Fibroblast of lung (primary cell): ENCODE measurements at regions not wholly inside any gene's neighbourhood (a gene's known extent, or its start where the extent isn't known, plus 50 kb on each side); places are given as distances from the start of the nearest gene placed in this dataset.

Experiments used
- DNase-seq, 2 donors: peaks; one replicate each; pipeline versions ENCODE4 v3.0.0 to v3.0.0-alpha.2; 2010; ENCODE audit warnings: low read depth in 2 of 2
- H2AFZ ChIP-seq: 2 replicates; pipeline ENCODE4 v1.5.1; 2012; ENCODE audit warnings: low read length, control low read depth, inconsistent platforms
- H3K27ac ChIP-seq: 2 replicates; pipeline ENCODE4 v1.5.1; 2011; ENCODE audit warnings: low read length, control low read depth; ENCODE audit not compliant: insufficient read depth
- H3K27me3 ChIP-seq: 2 replicates; pipeline ENCODE4 v1.5.1; 2011; ENCODE audit warnings: mild to moderate bottlenecking, low read length; ENCODE audit not compliant: control insufficient read depth, insufficient read depth
- H3K36me3 ChIP-seq: 2 replicates; pipeline ENCODE4 v1.5.1; 2011; ENCODE audit warnings: low read length; ENCODE audit not compliant: control insufficient read depth, insufficient read depth
- H3K4me1 ChIP-seq: 2 replicates; pipeline ENCODE4 v1.5.1; 2011; ENCODE audit warnings: low read length; ENCODE audit not compliant: control insufficient read depth, insufficient read depth; ENCODE audit errors: extremely low read depth
- H3K4me2 ChIP-seq: 2 replicates; pipeline ENCODE4 v1.5.1; 2011; ENCODE audit warnings: low read length, control low read depth; ENCODE audit not compliant: insufficient read depth; ENCODE audit errors: extremely low read depth
- H3K4me3 ChIP-seq, 4 experiments: fragments of 200-600 bp in 1 of 4; sonication (generic) in 1 of 4; replicated peaks in 1 of 4; 2 replicates each; pipeline ENCODE4 v1.5.1; 2011 to 2016; ENCODE audit warnings: low read length in 4 of 4, low read depth in 3 of 4, mild to moderate bottlenecking in 3 of 4, control low read depth in 2 of 4, inconsistent platforms in 1 of 4, mixed read lengths in 1 of 4; ENCODE audit not compliant: insufficient read depth in 1 of 4; ENCODE audit errors: control extremely low read depth in 1 of 4
- H3K79me2 ChIP-seq: 2 replicates; pipeline ENCODE4 v1.5.1; 2012; ENCODE audit warnings: mild to moderate bottlenecking, low read length, inconsistent platforms; ENCODE audit not compliant: control insufficient read depth, insufficient read depth
- H3K9ac ChIP-seq: 2 replicates; pipeline ENCODE4 v1.5.1; 2011; ENCODE audit warnings: mild to moderate bottlenecking, low read length, control low read depth; ENCODE audit not compliant: insufficient read depth
- H3K9me3 ChIP-seq: 2 replicates; pipeline ENCODE4 v1.5.1; 2012; ENCODE audit warnings: low read depth, low read length; ENCODE audit not compliant: control insufficient read depth, insufficient read depth
- H4K20me1 ChIP-seq: 2 replicates; pipeline ENCODE4 v1.5.1; 2011; ENCODE audit warnings: low read length; ENCODE audit not compliant: control insufficient read depth, insufficient read depth; ENCODE audit errors: extremely low read depth
- CTCF ChIP-seq, 2 donors: IDR thresholded peaks in 1 of 2; conservative IDR thresholded peaks in 1 of 2; 1 replicate in 1 of 2; 2 replicates in 1 of 2; pipeline ENCODE4 v1.5.1; 2011 to 2012; ENCODE audit warnings: low read length in 2 of 2, control low read depth in 1 of 2, inconsistent platforms in 1 of 2, low read depth in 1 of 2, mild to moderate bottlenecking in 1 of 2
- EZH2 ChIP-seq: IDR thresholded peaks from 2 replicates; pipeline ENCODE4 v1.5.1; 2012; ENCODE audit warnings: low read length, control low read depth, mild to moderate bottlenecking; ENCODE audit errors: missing control alignments

DNA sequence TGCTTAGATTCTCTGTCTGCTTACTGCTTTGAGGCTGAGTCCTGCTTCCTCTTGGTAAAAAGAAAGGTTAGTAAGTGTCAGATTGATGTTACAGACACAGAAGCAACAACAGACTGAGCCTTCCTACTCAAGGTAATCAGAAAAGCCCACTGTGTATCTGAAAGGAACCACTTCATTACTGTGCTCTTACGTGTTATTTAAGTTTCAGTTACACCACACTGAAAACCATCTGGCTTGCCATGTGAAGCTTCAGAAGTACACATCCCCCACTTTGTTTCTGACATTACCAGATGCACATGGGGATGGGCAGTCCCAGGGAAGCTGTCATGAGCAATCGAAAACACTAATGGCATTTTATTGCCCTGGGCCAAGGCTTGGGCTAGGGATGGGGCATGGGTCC, 1290.1 kb downstream of the AACS start:
- H2AFZ ChIP-seq: no peak overlapping the region
- no peaks in the 10 kb centered on the region for H3K79me2 ChIP-seq
- no peak overlapping the region for H3K4me3 ChIP-seq
- H3K27ac ChIP-seq: no peak overlapping the region
- no peaks in the 10 kb centered on the region for H3K4me1 ChIP-seq
- no peaks in the 10 kb centered on the region for H3K36me3 ChIP-seq
- DNase-seq: no peak
- H3K9ac ChIP-seq: no peak overlapping the region
- no peak for TF ChIP-seq CTCF (conservative IDR thresholded peaks at IDR 0.05 in 1 of 2, IDR thresholded peaks at IDR 0.05 in 1 of 2; ENCODE audit: low read depth in 1 of 2, low read length in 2 of 2)
- TF ChIP-seq EZH2: no peak
- H3K4me2 ChIP-seq: no peak overlapping the region
- no peaks in the 10 kb centered on the region for H4K20me1 ChIP-seq
- H3K9me3 ChIP-seq: no peaks in the 10 kb centered on the region
- H3K27me3 ChIP-seq: no peaks in the 10 kb centered on the region

- H2AFZ ChIP-seq: no peak overlapping the region
- no peaks in the 10 kb centered on the region for H3K4me1 ChIP-seq
- H3K9ac ChIP-seq: no peak overlapping the region
- no peaks in the 10 kb centered on the region for H3K79me2 ChIP-seq
- no peaks in the 10 kb centered on the region for H3K36me3 ChIP-seq
- no peaks in the 10 kb centered on the region for H3K27me3 ChIP-seq
- no peak overlapping the region for H3K4me3 ChIP-seq
- TF ChIP-seq EZH2: no peak
- no peak for TF ChIP-seq CTCF (conservative IDR thresholded peaks at IDR 0.05 in 1 of 2, IDR thresholded peaks at IDR 0.05 in 1 of 2; ENCODE audit: low read depth in 1 of 2, low read length in 2 of 2)
- no peaks in the 10 kb centered on the region for H3K9me3 ChIP-seq
- H4K20me1 ChIP-seq: no peaks in the 10 kb centered on the region
- DNase-seq: no peak
- no peak overlapping the region for H3K27ac ChIP-seq
- H3K4me2 ChIP-seq: no peak overlapping the region
These were observed 1293.6 kb downstream of the AACS start for GRCh38 chr12:126358806-126359205.

- no peak overlapping the region for H2AFZ ChIP-seq
- H4K20me1 ChIP-seq: no peaks in the 10 kb centered on the region
- H3K9me3 ChIP-seq: no peaks in the 10 kb centered on the region
- H3K79me2 ChIP-seq: no peaks in the 10 kb centered on the region
- no peak overlapping the region for H3K4me2 ChIP-seq
- H3K9ac ChIP-seq: no peak overlapping the region
- H3K4me3 ChIP-seq: no peak overlapping the region
- no peaks in the 10 kb centered on the region for H3K4me1 ChIP-seq
- no peaks in the 10 kb centered on the region for H3K36me3 ChIP-seq
- no peak overlapping the region for H3K27ac ChIP-seq
- no peaks in the 10 kb centered on the region for H3K27me3 ChIP-seq
- no peak for TF ChIP-seq EZH2
- no peak for TF ChIP-seq CTCF (conservative IDR thresholded peaks at IDR 0.05 in 1 of 2, IDR thresholded peaks at IDR 0.05 in 1 of 2; ENCODE audit: low read depth in 1 of 2, low read length in 2 of 2)
- DNase-seq: no peak
These were observed 1294.0 kb downstream of the AACS start for GRCh38 chr12:126359216-126359615.
